Nucleus accumbens (tissue), 56 donors: ENCODE measurements at regions not wholly inside any gene's neighbourhood (a gene's known extent, or its start where the extent isn't known, plus 50 kb on each side); places are given as distances from the start of the nearest gene placed in this dataset.
"Not testable (repeated sequence)": the region's sequence is repeated elsewhere in the genome, so short reads cannot be mapped to it uniquely, and the experiment has no call there.

Experiments used
- DNase-seq, 56 donors: peaks; one replicate each; lab custom pipeline; 2025; lab: John Stamatoyannopoulos, UW

- no peak for DNase-seq
Measured at GRCh38 chr3:21041621-21042020, 709.4 kb downstream of the ZNF385D start.

- DNase-seq = no peak
Measured at GRCh38 chr3:21036888-21037287, 714.1 kb downstream of the ZNF385D start.

GRCh38 chr3:21028412-21028811 is 722.6 kb downstream of the ZNF385D start:
- no peak for DNase-seq

GRCh38 chr3:21024563-21024962 is 726.4 kb downstream of the ZNF385D start:
- no peak for DNase-seq

- no peak for DNase-seq
Measured at GRCh38 chr3:21020681-21021080, 730.3 kb downstream of the ZNF385D start.

- no peak for DNase-seq
Measured at GRCh38 chr3:21020043-21020442, 731.0 kb downstream of the ZNF385D start.

GRCh38 chr3:21017115-21017852 is 733.7 kb downstream of the ZNF385D start:
- no peak for DNase-seq

- no peak for DNase-seq
Measured at GRCh38 chr3:21013566-21013965, 737.4 kb downstream of the ZNF385D start.

GRCh38 chr3:20999661-21000060 is 751.3 kb downstream of the ZNF385D start:
- no peak for DNase-seq

- no peak for DNase-seq
Measured at GRCh38 chr3:20997183-20997582, 753.8 kb downstream of the ZNF385D start.

GRCh38 chr3:20990896-20991295 is 760.1 kb downstream of the ZNF385D start:
- DNase-seq = no peak

- DNase-seq = not testable (repeated sequence)
Measured at GRCh38 chr3:20989653-20990052, 761.4 kb downstream of the ZNF385D start.

GRCh38 chr3:20984594-20985205 is 766.3 kb downstream of the ZNF385D start:
- DNase-seq = no peak

- DNase-seq = no peak
Measured at GRCh38 chr3:20975188-20975651, 775.8 kb downstream of the ZNF385D start.

- DNase-seq = no peak
Measured at GRCh38 chr3:20974396-20974795, 776.6 kb downstream of the ZNF385D start.

- not testable (repeated sequence) for DNase-seq
Measured at GRCh38 chr3:20970807-20971206, 780.2 kb downstream of the ZNF385D start.

GRCh38 chr3:20967485-20967884 is 781.5 kb upstream of the SGO1 start:
- not testable (repeated sequence) for DNase-seq

GRCh38 chr3:20958161-20958560 is 772.2 kb upstream of the SGO1 start:
- DNase-seq = no peak

- no peak for DNase-seq
Measured at GRCh38 chr3:20945892-20946291, 759.9 kb upstream of the SGO1 start.

- no peak for DNase-seq
Measured at GRCh38 chr3:20935791-20936190, 749.8 kb upstream of the SGO1 start.

GRCh38 chr3:20931834-20932233 is 745.8 kb upstream of the SGO1 start:
- DNase-seq = no peak

GRCh38 chr3:20930034-20930433 is 744.0 kb upstream of the SGO1 start:
- peak in 1 of 56 donors; percentile 2 for DNase-seq
